Lung (tissue), 11 donors: ENCODE measurements at regions not wholly inside any gene's neighbourhood (a gene's known extent, or its start where the extent isn't known, plus 50 kb on each side); places are given as distances from the start of the nearest gene placed in this dataset.

Experiments
- ATAC-seq: fragments of 200-7000 bp; cut with Tn5 transposase; one replicate; pipeline ENCODE4 v1.9.1; 2020; ENCODE audit warnings: moderate number of reproducible peaks; ENCODE audit not compliant: insufficient read depth, low FRiP score
- DNase-seq, 3 donors: peaks; one replicate each; pipeline ENCODE4 v3.0.0-alpha.2; 2013 to 2017
- H3K27ac ChIP-seq, 2 donors: one replicate each; pipeline ENCODE4 v1.5.1; 2013; ENCODE audit warnings: mild to moderate bottlenecking in 2 of 2, moderate library complexity in 2 of 2, control low read depth in 1 of 2, inconsistent platforms in 1 of 2, low read depth in 1 of 2, low read length in 1 of 2
- H3K27me3 ChIP-seq, 3 donors: one replicate each; pipeline ENCODE4 v1.5.1; 2013; ENCODE audit warnings: low read length in 2 of 3; ENCODE audit not compliant: control insufficient read depth in 3 of 3, insufficient read depth in 3 of 3
- H3K36me3 ChIP-seq, 4 donors: one replicate each; pipeline ENCODE4 v1.5.1; 2013; ENCODE audit warnings: low read length in 4 of 4, mild to moderate bottlenecking in 1 of 4, moderate library complexity in 1 of 4; ENCODE audit not compliant: control insufficient read depth in 4 of 4, insufficient read depth in 4 of 4
- H3K4me1 ChIP-seq, 5 donors: one replicate each; pipeline ENCODE4 v1.5.1; 2013; ENCODE audit warnings: low read length in 5 of 5, mild to moderate bottlenecking in 2 of 5, moderate library complexity in 1 of 5; ENCODE audit not compliant: control insufficient read depth in 5 of 5, insufficient read depth in 5 of 5
- H3K4me3 ChIP-seq: one replicate; pipeline ENCODE4 v1.5.1; 2013; ENCODE audit warnings: mild to moderate bottlenecking, control low read depth, moderate library complexity
- H3K9ac ChIP-seq, 2 donors: one replicate each; pipeline ENCODE4 v1.5.1; 2013; ENCODE audit warnings: low read length in 2 of 2, control low read depth in 1 of 2; ENCODE audit not compliant: insufficient read depth in 1 of 2
- H3K9me3 ChIP-seq, 4 donors: one replicate each; pipeline ENCODE4 v1.5.1; 2013; ENCODE audit warnings: low read length in 3 of 4, mild to moderate bottlenecking in 1 of 4, moderate library complexity in 1 of 4; ENCODE audit not compliant: control insufficient read depth in 4 of 4, insufficient read depth in 3 of 4
- WGBS, 2 donors: extraction: QIAGEN DNeasy Blood & Tissue Kit; methylation state at CpG; one replicate each; pipeline ENCODE4 v1.1.7; 2013; 5-methylcytosine and 5-hydroxymethylcytosine counted together
- TF ChIP-seq, protein P1 (sequence below): IDR thresholded peaks from 2 replicates; pipeline ENCODE4 v1.5.1; 2012; ENCODE audit warnings: mild to moderate bottlenecking; ENCODE audit errors: control extremely low read depth, extremely low read depth
- donor health status: control.
- donor health status: control.
- donor health status: Bipolar disorder and iron deficiency.
- donor health status: healthy.
- donor health status: DM: yes; HTN: yes; CAD: no.

DNA sequence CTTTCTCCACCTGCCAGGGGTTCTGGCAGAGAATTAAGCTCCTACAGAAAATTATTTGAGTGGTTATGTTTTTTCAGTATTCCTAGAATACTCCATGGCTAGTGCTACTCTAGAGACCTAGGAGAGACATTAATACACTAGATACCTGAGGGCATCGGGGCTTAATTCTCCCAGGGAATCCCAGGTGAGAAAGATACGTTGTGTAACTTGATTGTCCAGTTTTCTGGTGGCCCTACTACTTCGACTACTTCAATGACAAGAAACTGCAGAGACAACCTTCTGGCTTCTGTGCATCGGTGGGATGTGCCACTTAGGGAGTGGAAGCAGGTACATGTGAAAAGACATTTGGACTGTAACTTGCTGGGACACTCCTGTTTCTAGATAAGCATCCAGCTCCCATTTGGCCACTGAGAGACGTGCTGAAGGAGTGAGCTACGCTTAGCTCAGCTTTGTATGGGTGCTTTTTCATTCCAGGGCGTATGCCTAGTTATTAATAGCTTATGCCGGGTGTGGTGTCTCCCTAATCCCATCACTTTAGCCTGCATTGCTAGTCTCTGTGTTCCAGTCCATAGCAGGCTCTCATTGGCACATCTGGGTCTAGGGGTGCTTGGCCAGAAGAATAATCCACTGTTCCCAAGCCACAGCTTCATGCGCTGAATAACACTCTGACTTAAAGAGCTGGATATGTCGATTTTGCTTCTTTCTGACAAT lies 300.7 kb downstream of the SIPA1L2 start:
- H3K9ac ChIP-seq, result no peak overlapping the region
- DNase-seq (no peak), ATAC-seq (no peak)
- H3K9me3 ChIP-seq, result no peaks in the 10 kb centered on the region
- 86 to 90% methylated on average over 10 of the region's 10 CpGs for WGBS, 2 donors
- no peak overlapping the region for H3K27ac ChIP-seq
- peaks cover 0 to 2% (median 0%) of the 10 kb centered on the region in 5 donors for H3K4me1 ChIP-seq
- no peaks in the 10 kb centered on the region for H3K27me3 ChIP-seq
- TF ChIP-seq, protein P1, sequence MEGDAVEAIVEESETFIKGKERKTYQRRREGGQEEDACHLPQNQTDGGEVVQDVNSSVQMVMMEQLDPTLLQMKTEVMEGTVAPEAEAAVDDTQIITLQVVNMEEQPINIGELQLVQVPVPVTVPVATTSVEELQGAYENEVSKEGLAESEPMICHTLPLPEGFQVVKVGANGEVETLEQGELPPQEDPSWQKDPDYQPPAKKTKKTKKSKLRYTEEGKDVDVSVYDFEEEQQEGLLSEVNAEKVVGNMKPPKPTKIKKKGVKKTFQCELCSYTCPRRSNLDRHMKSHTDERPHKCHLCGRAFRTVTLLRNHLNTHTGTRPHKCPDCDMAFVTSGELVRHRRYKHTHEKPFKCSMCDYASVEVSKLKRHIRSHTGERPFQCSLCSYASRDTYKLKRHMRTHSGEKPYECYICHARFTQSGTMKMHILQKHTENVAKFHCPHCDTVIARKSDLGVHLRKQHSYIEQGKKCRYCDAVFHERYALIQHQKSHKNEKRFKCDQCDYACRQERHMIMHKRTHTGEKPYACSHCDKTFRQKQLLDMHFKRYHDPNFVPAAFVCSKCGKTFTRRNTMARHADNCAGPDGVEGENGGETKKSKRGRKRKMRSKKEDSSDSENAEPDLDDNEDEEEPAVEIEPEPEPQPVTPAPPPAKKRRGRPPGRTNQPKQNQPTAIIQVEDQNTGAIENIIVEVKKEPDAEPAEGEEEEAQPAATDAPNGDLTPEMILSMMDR, result no peak
- no peak overlapping the region for H3K4me3 ChIP-seq
- H3K36me3 ChIP-seq, result no peaks in the 10 kb centered on the region

DNA sequence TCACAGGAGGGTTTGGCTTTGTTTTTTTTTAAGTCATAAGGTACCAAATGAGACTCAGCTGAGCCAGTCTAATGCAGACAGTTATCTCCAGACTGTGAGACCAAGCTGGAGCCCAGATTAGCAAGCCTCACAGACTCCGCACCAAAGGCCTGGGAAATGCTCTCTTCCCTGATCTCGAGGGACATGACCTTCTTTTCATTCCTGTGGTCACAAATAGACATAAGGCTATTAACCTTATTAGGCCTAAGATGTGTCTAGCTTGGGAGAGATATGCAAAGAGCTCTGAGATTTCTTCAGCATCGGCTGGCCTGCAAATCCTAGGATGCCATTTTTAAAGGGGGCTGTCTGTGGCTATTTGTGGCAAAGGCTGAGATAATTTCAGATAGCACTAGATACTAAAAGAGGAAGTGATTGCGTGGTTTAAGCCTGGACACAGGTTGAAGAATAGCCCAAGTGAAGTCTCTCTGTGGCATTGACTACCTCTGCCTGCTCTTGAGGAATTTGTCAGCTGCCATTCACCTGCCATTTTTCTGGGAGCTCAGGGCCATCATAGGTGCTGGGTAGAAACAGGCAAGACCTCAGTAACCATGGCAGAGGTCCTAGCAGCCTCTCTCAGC lies 301.3 kb downstream of the SIPA1L2 start:
- 77 to 78% methylated on average over 4 of the region's 4 CpGs for WGBS, 2 donors
- no peak overlapping the region for H3K27ac ChIP-seq

DNA sequence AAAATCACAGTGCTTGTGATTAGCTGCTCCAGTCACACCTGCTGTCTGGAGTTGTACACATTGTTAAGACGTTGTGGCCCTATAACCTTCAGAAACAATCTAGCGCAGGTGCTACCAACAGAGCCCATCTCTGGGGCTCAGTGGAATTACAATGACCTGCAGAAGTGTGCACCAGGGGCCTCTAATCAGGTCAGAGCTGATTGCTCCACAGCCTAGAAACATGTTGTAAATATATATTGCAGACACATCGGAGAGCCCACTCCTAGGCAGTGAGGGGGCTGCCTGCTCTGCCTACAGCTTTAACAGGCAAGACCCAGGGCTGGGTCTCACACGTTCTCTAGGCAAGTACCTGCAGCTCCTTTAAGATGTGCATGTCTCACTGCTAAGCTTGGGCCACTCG lies 302.0 kb downstream of the SIPA1L2 start:
- H3K9ac ChIP-seq, result no peak overlapping the region
- WGBS, 2 donors, result 79 to 92% methylated on average over 5 of the region's 5 CpGs
- H3K4me3 ChIP-seq, result no peak overlapping the region
- ATAC-seq (no peak), DNase-seq (no peak)
- no peak overlapping the region for H3K27ac ChIP-seq
- no peaks in the 10 kb centered on the region for H3K27me3 ChIP-seq
- peaks cover 0 to 2% (median 0%) of the 10 kb centered on the region in 5 donors for H3K4me1 ChIP-seq
- H3K36me3 ChIP-seq, result no peaks in the 10 kb centered on the region
- TF ChIP-seq, protein P1, result no peak
- H3K9me3 ChIP-seq, result no peaks in the 10 kb centered on the region

More for the DNA sequence above, 301.3 kb downstream of the SIPA1L2 start:
- no peaks in the 10 kb centered on the region for H3K36me3 ChIP-seq
- TF ChIP-seq, protein P1, result no peak
- ATAC-seq (no peak), DNase-seq (no peak)
- H3K27me3 ChIP-seq, result no peaks in the 10 kb centered on the region
- no peak overlapping the region for H3K4me3 ChIP-seq
- no peaks in the 10 kb centered on the region for H3K9me3 ChIP-seq
- peaks cover 0 to 2% (median 0%) of the 10 kb centered on the region in 5 donors for H3K4me1 ChIP-seq
- no peak overlapping the region for H3K9ac ChIP-seq
